RPMI7951 (cell line): ENCODE measurements at regions not wholly inside any gene's neighbourhood (a gene's known extent, or its start where the extent isn't known, plus 50 kb on each side); places are given as distances from the start of the nearest gene placed in this dataset.
A peak's percentile ranks its signal among the peaks of the same experiment; 100 is the strongest.

ENCODE experiments used
- DNase-seq: peaks from one replicate; pipeline ENCODE4 v3.0.0-alpha.2; 2012; ENCODE audit warnings: low read depth

- no peak for DNase-seq
Observed at GRCh38 chr3:174651951-174652350, 207.2 kb upstream of the NAALADL2 start.

- no peak for DNase-seq
Observed at GRCh38 chr3:174659511-174659910, 199.6 kb upstream of the NAALADL2 start.

- no peak for DNase-seq
Observed at GRCh38 chr3:174662653-174663052, 196.5 kb upstream of the NAALADL2 start.

- DNase-seq, result no peak
Observed at GRCh38 chr3:174667386-174667785, 191.7 kb upstream of the NAALADL2 start.

- DNase-seq, result no peak
Observed at GRCh38 chr3:174675406-174675805, 183.7 kb upstream of the NAALADL2 start.

- no peak for DNase-seq
Observed at GRCh38 chr3:174681784-174682183, 177.3 kb upstream of the NAALADL2 start.

- DNase-seq, result no peak
Observed at GRCh38 chr3:174685796-174686195, 173.3 kb upstream of the NAALADL2 start.

GRCh38 chr3:174697310-174697709, 161.8 kb upstream of the NAALADL2 start:
- DNase-seq, result no peak

- DNase-seq, result no peak
Observed at GRCh38 chr3:174700736-174701135, 158.4 kb upstream of the NAALADL2 start.

- DNase-seq, result peak; percentile 7
Observed at GRCh38 chr3:174710612-174711011, 148.5 kb upstream of the NAALADL2 start.

GRCh38 chr3:174715386-174715785, 143.7 kb upstream of the NAALADL2 start:
- DNase-seq, result no peak

- DNase-seq, result no peak
Observed at GRCh38 chr3:174716956-174717505, 142.1 kb upstream of the NAALADL2 start.

GRCh38 chr3:174720717-174721116, 138.4 kb upstream of the NAALADL2 start:
- no peak for DNase-seq

GRCh38 chr3:174725303-174725702, 133.8 kb upstream of the NAALADL2 start:
- no peak for DNase-seq

GRCh38 chr3:174737966-174738365, 121.2 kb upstream of the NAALADL2 start:
- no peak for DNase-seq

- DNase-seq, result no peak
Observed at GRCh38 chr3:174749143-174749542, 110.0 kb upstream of the NAALADL2 start.

- DNase-seq, result no peak
Observed at GRCh38 chr3:174755833-174756829, 103.0 kb upstream of the NAALADL2 start.

- DNase-seq, result no peak
Observed at GRCh38 chr3:174758943-174759342, 100.2 kb upstream of the NAALADL2 start.

GRCh38 chr3:174767406-174767805, 91.7 kb upstream of the NAALADL2 start:
- DNase-seq, result no peak

GRCh38 chr3:174767853-174768382, 91.2 kb upstream of the NAALADL2 start:
- no peak for DNase-seq

- no peak for DNase-seq
Observed at GRCh38 chr3:174769171-174769570, 90.0 kb upstream of the NAALADL2 start.

GRCh38 chr3:174775603-174776002, 83.5 kb upstream of the NAALADL2 start:
- DNase-seq, result no peak

- no peak for DNase-seq
Observed at GRCh38 chr3:174776123-174776522, 83.0 kb upstream of the NAALADL2 start.
